Suprapubic skin (tissue), 3 donors: ENCODE measurements at regions not wholly inside any gene's neighbourhood (a gene's known extent, or its start where the extent isn't known, plus 50 kb on each side); places are given as distances from the start of the nearest gene placed in this dataset.

Experiments
- POLR2A ChIP-seq, 2 donors: fragments of 450-650 bp; IDR thresholded peaks; one replicate each; pipeline ENCODE4 v1.6.1; 2017; ENCODE audit warnings: antibody characterized with exemption in 2 of 2, mild to moderate bottlenecking in 2 of 2, moderate library complexity in 2 of 2
- TF ChIP-seq, protein P1 (sequence below), 2 donors: fragments of 200-600 bp in 1 of 2; fragments of 450-650 bp in 1 of 2; sonication (generic) in 1 of 2; IDR thresholded peaks; one replicate each; pipeline ENCODE4 v1.5.1; 2016 to 2019; ENCODE audit warnings: antibody characterized with exemption in 2 of 2, mild to moderate bottlenecking in 1 of 2, moderate library complexity in 1 of 2

DNA sequence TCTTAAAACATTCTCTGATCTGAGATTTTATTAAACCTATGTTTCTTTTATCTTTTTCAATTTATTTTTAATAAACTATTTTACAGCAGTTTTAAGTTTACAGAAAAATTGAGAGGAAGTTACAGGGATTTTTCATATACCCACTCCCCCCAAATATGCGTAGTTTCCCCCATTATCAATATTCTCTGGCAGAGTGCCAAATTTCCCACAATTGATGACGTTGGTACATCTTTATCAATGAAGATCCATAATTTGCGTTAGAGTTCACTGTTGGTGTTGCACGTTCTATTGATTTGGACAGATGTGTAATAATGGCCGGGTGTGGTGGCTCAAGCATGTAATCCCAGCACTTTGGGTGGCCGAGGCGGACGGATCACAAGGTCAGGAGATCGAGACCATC lies 1063.0 kb upstream of the ATXN8OS start:
- TF ChIP-seq, protein P1, sequence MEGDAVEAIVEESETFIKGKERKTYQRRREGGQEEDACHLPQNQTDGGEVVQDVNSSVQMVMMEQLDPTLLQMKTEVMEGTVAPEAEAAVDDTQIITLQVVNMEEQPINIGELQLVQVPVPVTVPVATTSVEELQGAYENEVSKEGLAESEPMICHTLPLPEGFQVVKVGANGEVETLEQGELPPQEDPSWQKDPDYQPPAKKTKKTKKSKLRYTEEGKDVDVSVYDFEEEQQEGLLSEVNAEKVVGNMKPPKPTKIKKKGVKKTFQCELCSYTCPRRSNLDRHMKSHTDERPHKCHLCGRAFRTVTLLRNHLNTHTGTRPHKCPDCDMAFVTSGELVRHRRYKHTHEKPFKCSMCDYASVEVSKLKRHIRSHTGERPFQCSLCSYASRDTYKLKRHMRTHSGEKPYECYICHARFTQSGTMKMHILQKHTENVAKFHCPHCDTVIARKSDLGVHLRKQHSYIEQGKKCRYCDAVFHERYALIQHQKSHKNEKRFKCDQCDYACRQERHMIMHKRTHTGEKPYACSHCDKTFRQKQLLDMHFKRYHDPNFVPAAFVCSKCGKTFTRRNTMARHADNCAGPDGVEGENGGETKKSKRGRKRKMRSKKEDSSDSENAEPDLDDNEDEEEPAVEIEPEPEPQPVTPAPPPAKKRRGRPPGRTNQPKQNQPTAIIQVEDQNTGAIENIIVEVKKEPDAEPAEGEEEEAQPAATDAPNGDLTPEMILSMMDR (IDR thresholded peaks at IDR 0.05), result no peak
- TF ChIP-seq POLR2A (IDR thresholded peaks at IDR 0.05), result no peak
